C4-2B (cell line): ENCODE measurements at regions not wholly inside any gene's neighbourhood (a gene's known extent, or its start where the extent isn't known, plus 50 kb on each side); places are given as distances from the start of the nearest gene placed in this dataset.

ENCODE experiments used
- ZFX ChIP-seq: fragments of 450-650 bp; IDR thresholded peaks from 2 replicates; pipeline ENCODE4 v1.6.1; 2017
- TF ChIP-seq, protein P1 (sequence below): fragments of 450-650 bp; conservative IDR thresholded peaks from 2 replicates; pipeline ENCODE4 v1.5.1; 2017; ENCODE audit warnings: mild to moderate bottlenecking

DNA sequence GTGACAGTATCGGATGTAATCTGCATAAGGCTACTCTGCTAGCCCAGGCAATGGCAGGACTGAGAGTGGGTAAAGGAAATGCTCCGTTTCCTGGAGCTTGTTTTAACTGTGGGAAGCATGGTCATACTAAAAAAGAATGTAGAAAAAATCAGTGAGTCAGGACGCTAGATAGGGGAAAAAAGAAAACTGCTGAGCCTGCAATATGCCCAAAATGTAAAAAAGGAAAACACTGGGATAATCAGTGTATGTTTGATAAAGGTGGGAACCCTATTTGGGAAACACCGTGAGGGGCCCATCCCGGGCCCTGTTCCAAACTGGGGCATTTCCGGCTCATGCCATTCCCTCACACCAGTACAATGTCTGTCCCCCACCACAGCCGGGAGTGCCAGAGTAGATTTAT is 775.8 kb downstream of the ZPLD1 start:
- TF ChIP-seq, protein P1, sequence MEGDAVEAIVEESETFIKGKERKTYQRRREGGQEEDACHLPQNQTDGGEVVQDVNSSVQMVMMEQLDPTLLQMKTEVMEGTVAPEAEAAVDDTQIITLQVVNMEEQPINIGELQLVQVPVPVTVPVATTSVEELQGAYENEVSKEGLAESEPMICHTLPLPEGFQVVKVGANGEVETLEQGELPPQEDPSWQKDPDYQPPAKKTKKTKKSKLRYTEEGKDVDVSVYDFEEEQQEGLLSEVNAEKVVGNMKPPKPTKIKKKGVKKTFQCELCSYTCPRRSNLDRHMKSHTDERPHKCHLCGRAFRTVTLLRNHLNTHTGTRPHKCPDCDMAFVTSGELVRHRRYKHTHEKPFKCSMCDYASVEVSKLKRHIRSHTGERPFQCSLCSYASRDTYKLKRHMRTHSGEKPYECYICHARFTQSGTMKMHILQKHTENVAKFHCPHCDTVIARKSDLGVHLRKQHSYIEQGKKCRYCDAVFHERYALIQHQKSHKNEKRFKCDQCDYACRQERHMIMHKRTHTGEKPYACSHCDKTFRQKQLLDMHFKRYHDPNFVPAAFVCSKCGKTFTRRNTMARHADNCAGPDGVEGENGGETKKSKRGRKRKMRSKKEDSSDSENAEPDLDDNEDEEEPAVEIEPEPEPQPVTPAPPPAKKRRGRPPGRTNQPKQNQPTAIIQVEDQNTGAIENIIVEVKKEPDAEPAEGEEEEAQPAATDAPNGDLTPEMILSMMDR, result no peak
- no peak for TF ChIP-seq ZFX
